ENCODE measurements at regions not wholly inside any gene's neighbourhood (a gene's known extent, or its start where the extent isn't known, plus 50 kb on each side); places are given as distances from the start of the nearest gene placed in this dataset.
"Not testable (repeated sequence)": the region's sequence is repeated elsewhere in the genome, so short reads cannot be mapped to it uniquely, and the experiment has no call there.

DNA sequence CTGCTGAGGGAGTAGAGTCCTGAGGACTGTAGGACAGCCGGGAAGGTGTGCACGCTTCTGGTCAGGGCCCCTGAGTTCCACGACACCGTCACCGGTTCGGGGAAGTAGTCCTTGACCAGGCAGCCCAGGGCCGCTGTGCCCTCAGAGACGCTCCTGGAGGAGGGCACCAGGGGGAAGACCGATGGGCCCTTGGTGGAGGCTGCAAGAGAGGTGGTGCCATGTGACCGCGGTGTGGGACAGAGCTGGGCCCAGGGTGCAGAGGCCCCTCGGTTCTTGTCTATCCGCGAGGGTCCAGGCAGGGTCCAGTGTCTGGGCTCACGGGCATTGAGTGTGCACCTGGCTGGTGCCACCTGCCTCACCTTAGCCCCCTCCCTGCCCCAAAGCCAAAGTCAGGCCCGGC lies 143.3 kb downstream of the TMEM121 start:
- TF ChIP-seq, protein P1, sequence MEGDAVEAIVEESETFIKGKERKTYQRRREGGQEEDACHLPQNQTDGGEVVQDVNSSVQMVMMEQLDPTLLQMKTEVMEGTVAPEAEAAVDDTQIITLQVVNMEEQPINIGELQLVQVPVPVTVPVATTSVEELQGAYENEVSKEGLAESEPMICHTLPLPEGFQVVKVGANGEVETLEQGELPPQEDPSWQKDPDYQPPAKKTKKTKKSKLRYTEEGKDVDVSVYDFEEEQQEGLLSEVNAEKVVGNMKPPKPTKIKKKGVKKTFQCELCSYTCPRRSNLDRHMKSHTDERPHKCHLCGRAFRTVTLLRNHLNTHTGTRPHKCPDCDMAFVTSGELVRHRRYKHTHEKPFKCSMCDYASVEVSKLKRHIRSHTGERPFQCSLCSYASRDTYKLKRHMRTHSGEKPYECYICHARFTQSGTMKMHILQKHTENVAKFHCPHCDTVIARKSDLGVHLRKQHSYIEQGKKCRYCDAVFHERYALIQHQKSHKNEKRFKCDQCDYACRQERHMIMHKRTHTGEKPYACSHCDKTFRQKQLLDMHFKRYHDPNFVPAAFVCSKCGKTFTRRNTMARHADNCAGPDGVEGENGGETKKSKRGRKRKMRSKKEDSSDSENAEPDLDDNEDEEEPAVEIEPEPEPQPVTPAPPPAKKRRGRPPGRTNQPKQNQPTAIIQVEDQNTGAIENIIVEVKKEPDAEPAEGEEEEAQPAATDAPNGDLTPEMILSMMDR (IDR thresholded peaks at IDR 0.05; ENCODE audit: insufficient read depth, low read depth, low read length): not testable (repeated sequence)
- TF ChIP-seq EZH2 (IDR thresholded peaks at IDR 0.05; ENCODE audit: insufficient read depth, low read length): not testable (repeated sequence)
